ENCODE measurements at regions not wholly inside any gene's neighbourhood (a gene's known extent, or its start where the extent isn't known, plus 50 kb on each side); places are given as distances from the start of the nearest gene placed in this dataset.

- Histone ChIP-seq H3K9me1 (ENCODE audit: insufficient read depth, low read length) (no peaks in the 10 kb centered on the region), H3K27ac (ENCODE audit: insufficient read depth, low read length) (no peak overlapping the region), H3K36me3 (ENCODE audit: control insufficient read depth, insufficient read depth, low read length) (no peaks in the 10 kb centered on the region), H3K4ac (ENCODE audit: low read depth, low read length) (no peak overlapping the region), H2BK120ac (ENCODE audit: low read depth, low read length) (no peak overlapping the region), H4K91ac (ENCODE audit: insufficient read depth, low read depth, low read length) (no peak overlapping the region), H3K9ac (ENCODE audit: low read depth, low read length) (no peak overlapping the region), H2BK20ac (ENCODE audit: low read depth, low read length) (no peak overlapping the region), H2BK15ac (ENCODE audit: low read depth, low read length) (no peak overlapping the region), H4K8ac (ENCODE audit: low read depth in 2 of 2, low read length in 2 of 2) (no peak overlapping the region), H3K27me3 (ENCODE audit: control insufficient read depth, insufficient read depth, low read length) (no peaks in the 10 kb centered on the region), H3K79me1 (ENCODE audit: low read depth in 1 of 2, low read length in 2 of 2) (no peaks in the 10 kb centered on the region), H3K14ac (replicated peaks; ENCODE audit: low read depth, low read length) (no peak overlapping the region), H3K9me3 (ENCODE audit: control insufficient read depth, insufficient read depth, low read length) (peaks cover 17% of the 10 kb centered on the region), H3K4me3 (ENCODE audit: insufficient read depth, low read depth, low read length) (no peak overlapping the region), H2BK5ac (ENCODE audit: low read depth, low read length, poor library complexity, severe bottlenecking) (no peak overlapping the region), H2AK5ac (ENCODE audit: low read depth, low read length) (no peak overlapping the region), H3K4me1 (ENCODE audit: control insufficient read depth, insufficient read depth, low read length) (no peaks in the 10 kb centered on the region), H4K20me1 (ENCODE audit: insufficient read depth, low read length) (no peaks in the 10 kb centered on the region), H4K5ac (ENCODE audit: low read depth, low read length) (no peak overlapping the region), H3K56ac (ENCODE audit: extremely low read depth, insufficient read depth, low read length) (no peak overlapping the region), H3K4me2 (ENCODE audit: low read depth, low read length) (no peak overlapping the region), H2AK9ac (replicated peaks; ENCODE audit: low read depth, low read length, poor library complexity) (no peak overlapping the region), H3K23ac (ENCODE audit: low read depth, low read length) (no peak overlapping the region), H3K18ac (ENCODE audit: low read depth, low read length) (no peak overlapping the region), H2AFZ (replicated peaks; ENCODE audit: low read length, poor library complexity) (no peak overlapping the region)
- WGBS, 2 experiments (ENCODE audit: extremely low coverage in 2 of 2, insufficient read length in 1 of 2): no CpG with 5 or more reads among the region's 11 CpGs
- no TSS peak for BruUV-seq (replicated peaks)
- ChIA-PET POLR2A (ENCODE audit: unreplicated experiment) (no interaction called here), CTCF (no interaction called here)
- TF ChIP-seq RAD21 (IDR thresholded peaks at IDR 0.05; ENCODE audit: low read length): no peak
- no peak for TF ChIP-seq CTCF (conservative IDR thresholded peaks at IDR 0.05; ENCODE audit: low read depth, low read length)
- TF ChIP-seq RCOR1 (IDR thresholded peaks at IDR 0.05; ENCODE audit: insufficient replicate concordance, low read length): no peak
- no peak for TF ChIP-seq MAZ (IDR thresholded peaks at IDR 0.05; ENCODE audit: borderline replicate concordance, low read depth, low read length)
- no peak for TF ChIP-seq POLR2A (IDR thresholded peaks at IDR 0.05; ENCODE audit: low read depth, low read length)
- no peak for TF ChIP-seq USF2 (IDR thresholded peaks at IDR 0.05; ENCODE audit: low read depth, low read length)
- no peak for TF ChIP-seq SMC3 (IDR thresholded peaks at IDR 0.05; ENCODE audit: low read depth, low read length)
- no peak for TF ChIP-seq RFX5 (IDR thresholded peaks at IDR 0.05; ENCODE audit: low read depth, low read length)
- TF ChIP-seq NFE2L2 (IDR thresholded peaks at IDR 0.05; ENCODE audit: low read depth, low read length): no peak
- TF ChIP-seq FOS (IDR thresholded peaks at IDR 0.05; ENCODE audit: low read depth, low read length): no peak
- no peak for TF ChIP-seq CHD1 (IDR thresholded peaks at IDR 0.05; ENCODE audit: low read depth, low read length)
- no peak for TF ChIP-seq MAFK (IDR thresholded peaks at IDR 0.05; ENCODE audit: low read depth, low read length)
- TF ChIP-seq BHLHE40 (IDR thresholded peaks at IDR 0.05; ENCODE audit: low read depth, low read length): no peak
- TF ChIP-seq CEBPB (IDR thresholded peaks at IDR 0.05; ENCODE audit: low read depth, low read length): no peak
- no peak for TF ChIP-seq MXI1 (IDR thresholded peaks at IDR 0.05; ENCODE audit: borderline replicate concordance, low read depth, low read length)
- TF ChIP-seq ELK1 (IDR thresholded peaks at IDR 0.05; ENCODE audit: borderline replicate concordance, low read depth, low read length): no peak
- dilution Hi-C loops (cut with HindIII; ENCODE audit: low sequenced_read_pairs, unreplicated experiment): no loop called here
- in situ Hi-C loops (cut with MboI; ENCODE audit: low sequenced_read_pairs): no loop called here
- intact Hi-C loops (cut with micrococcal nuclease): no loop called here
- no peak for ATAC-seq (ENCODE audit: low read depth)
- DNase-seq: no peak
Observed at GRCh38 chr20:60570481-60571277, 612.5 kb downstream of the CDH26 start.
